ENCODE measurements at regions not wholly inside any gene's neighbourhood (a gene's known extent, or its start where the extent isn't known, plus 50 kb on each side); places are given as distances from the start of the nearest gene placed in this dataset.

DNA sequence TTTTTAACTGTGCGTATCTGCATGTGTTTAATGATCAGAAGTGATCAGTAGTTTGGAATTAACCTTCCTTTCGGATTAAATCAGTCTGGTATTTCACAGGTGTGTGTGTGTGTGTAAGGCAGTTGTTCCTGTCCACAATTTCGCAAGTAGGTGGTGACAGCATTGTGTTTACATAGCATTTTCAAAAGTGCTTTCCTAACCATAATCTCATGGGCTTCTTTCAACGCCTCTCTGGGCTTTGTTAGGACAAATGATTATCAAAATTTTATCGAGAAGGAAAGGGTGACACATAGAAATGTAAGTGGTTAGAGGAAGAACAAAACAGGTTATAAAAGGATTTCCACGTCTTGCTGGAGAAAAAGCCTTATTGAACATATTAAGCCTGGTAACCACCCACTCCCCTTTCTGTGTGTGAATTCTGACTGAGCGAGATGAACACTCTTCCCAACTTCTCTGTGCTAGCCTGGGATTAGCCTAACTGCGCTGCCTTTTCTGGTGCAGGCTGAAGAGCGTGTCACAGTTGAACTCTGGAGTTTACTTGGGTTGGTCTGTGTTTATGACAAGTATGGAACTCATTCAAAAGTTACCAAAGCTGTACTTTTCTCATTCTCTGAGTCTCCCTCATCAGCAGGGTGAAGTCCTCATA is 292.3 kb upstream of the PITRM1 start:
- DNase-seq (ENCODE audit: low spot score): no peak

DNA sequence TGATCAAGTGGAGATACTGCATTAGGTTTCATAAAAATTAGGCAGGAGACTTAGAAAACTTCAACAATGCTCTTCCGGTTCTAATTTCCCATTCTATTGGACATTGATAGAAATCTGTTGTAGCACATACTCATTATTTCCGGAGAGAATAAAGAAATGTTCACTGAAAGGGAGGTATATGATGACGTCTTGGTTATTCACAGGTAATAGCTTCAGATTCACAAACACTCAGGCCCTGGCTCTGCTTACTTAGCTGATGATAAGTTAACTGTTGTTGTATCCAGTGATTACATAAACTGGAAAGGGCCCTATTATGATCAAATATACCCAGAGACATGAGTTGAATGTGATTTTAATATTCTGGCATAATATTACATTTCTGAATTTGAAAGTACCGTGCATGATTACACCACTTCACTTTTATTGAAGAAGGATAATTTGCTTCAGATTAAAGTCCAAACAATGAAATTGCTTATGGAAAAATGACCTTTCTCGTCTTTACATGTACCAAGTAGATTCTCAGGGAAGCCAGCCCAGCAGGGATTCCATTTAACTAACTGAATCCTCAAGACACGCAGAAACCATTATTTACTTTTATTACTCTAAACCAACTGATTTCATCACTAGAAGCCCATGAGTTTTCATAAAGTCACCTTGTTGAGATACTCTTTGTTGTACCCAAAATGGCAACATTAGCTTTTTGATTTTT is 288.0 kb upstream of the PITRM1 start:
- no peak for DNase-seq (ENCODE audit: low spot score)

- DNase-seq (ENCODE audit: low spot score): no peak
Measured at GRCh38 chr10:3455385-3456334, 283.1 kb upstream of the PITRM1 start.

DNA sequence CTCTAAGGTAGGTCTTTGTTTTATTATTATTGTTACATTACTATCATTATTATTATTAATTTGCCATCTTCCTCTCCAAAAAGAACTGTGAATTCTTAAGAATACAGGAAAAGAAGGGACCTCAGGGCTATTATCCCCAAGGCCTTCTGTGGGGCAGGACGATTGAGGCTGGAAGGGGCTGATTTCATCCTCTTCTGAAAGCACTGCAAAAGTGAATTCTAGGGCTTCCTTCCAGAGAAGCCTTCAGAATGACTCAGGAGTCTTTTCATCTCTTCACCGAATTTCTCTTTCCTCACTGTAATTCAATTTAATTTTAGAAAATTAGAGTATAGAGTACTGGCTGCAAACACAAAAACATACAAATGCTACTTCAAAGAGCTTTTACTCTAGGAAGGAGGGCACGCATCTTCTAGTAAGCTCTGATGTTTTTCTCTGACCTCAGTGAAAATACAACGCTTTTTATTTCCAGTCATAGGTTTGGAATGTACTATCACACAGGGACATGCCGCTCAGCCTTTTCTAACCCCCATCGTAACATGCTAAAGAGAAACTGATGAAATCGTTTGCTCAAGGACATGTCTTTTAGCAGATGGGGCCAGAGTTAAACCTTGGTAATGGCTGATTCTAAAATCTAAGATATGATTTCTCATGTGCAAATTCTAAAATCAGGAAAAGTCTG is 280.2 kb upstream of the PITRM1 start:
- no peak for DNase-seq (ENCODE audit: low spot score)

DNA sequence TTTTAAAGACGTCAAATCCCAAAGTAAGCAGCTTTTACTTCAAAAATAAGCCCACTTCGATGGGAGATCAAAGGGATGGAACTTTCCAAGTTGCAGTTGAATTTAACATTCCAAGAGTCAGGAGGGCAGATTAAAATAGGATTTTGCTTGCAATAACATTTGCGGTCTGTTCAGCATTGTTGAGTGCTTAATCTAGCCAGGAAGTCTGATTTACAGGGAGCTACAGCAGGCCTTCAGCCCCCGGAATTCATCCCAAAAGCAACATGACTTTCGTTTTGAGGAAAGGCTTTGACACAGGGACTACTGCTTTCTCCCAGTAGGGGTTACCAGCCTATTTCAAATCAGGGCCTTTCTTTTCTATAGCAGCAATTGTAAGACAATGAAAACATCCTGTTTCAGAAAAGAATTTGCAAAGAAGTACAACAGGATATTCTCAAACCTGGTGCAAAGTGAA is 279.6 kb upstream of the PITRM1 start:
- DNase-seq (ENCODE audit: low spot score): no peak

- DNase-seq (ENCODE audit: low spot score): no peak
Measured at GRCh38 chr10:3451516-3452172, 279.1 kb upstream of the PITRM1 start.

- DNase-seq (ENCODE audit: low spot score): no peak
Measured at GRCh38 chr10:3446221-3446620, 273.6 kb upstream of the PITRM1 start.

DNA sequence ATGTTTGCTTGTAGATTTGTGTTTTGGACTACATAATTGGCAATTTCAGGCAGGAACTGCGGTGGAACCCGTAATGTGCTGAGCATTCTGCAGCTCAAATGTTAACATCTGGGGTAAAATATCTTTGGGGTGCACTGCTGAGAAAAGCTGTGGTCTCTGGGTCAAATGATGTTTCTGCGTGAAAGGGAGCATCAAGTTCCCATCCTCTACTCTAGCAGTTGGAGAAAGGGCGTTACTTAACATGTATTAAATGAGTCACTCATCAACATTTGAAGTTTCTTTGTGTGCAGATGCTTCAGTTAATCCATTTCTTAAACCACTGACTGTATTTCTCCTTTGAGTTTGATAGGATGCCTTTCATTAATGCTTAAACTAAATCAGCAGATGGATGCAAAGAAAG is 273.1 kb upstream of the PITRM1 start:
- no peak for DNase-seq (ENCODE audit: low spot score)

- DNase-seq (ENCODE audit: low spot score): no peak
Measured at GRCh38 chr10:3442451-3442990, 269.9 kb upstream of the PITRM1 start.

DNA sequence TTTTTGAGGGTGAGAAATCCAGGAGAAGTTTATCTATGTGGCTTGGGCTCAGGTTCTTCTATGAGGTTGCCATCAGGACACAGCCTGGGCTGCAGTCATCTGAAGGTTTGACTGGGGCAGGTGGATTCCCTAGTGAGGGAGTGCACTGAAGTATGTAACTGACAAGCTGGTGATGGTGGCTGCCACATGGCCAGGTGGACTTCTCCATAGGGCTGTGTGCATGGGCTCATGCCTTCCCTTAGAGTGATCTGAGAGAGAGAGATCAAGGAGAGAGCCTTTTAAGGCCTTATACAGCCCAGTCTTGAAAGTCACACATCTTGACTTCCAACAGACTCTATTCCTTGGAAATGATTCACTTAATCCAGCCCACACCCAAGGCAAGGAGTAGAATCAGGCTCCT is 266.6 kb upstream of the PITRM1 start:
- DNase-seq (ENCODE audit: low spot score): no peak

DNA sequence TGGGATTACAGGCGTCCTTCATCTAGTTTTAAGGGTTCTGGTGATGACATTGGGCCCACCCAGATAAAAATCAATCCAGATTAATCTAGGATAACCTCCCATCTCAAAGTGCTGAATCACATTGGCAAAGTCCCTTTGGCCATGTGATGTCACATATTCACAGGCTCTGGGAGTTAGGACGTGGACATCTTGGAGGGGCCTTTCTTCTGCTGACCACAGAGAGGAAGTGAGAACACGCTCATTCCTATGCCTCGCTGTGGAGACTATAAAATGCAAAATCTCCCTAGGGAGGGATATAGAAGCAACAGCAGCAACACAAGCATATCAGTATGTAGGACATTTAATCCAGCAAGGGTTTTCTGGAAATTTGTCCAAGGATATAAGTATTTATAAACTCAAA is 266.0 kb upstream of the PITRM1 start:
- no peak for DNase-seq (ENCODE audit: low spot score)

DNA sequence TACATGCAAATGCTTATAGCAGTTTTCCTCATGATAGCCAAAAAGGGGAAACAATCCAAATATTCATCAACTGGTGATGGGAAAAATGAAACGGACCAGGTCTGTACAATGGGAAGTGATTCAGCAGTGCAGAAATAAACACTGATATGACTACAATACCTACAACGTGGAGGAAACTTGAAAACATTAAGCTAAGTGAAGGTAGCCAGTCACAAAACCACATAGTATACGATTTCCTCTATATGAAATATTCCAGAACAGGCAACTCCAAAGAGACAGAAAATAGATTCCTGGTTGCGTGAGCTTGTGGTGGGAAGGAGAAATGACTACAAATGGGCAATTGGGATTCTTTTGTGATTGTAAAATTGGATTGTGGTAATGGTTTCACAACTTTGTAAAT is 263.1 kb upstream of the PITRM1 start:
- DNase-seq (ENCODE audit: low spot score): no peak

DNA sequence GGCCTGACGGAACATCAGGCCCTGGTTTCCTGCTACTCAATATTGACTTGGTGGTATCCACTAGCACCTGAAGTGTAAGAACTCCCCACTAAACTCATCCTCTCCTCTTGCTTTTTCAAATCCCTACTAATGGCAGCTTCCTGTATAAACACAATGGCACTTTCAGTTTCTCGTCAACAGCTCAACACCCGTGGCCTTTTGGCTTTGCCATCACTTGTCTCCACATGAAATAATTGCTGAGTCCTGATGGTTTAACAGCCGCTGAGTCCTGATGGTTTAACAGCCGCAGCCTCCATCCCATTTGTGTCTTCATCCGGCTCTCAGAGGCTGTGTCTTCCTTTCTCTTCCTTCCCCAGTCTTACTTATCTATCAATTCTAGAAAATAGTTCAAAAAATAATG is 261.4 kb upstream of the PITRM1 start:
- no peak for DNase-seq (ENCODE audit: low spot score)

GRCh38 chr10:3433131-3433530 is 260.5 kb upstream of the PITRM1 start:
- no peak for DNase-seq (ENCODE audit: low spot score)

DNA sequence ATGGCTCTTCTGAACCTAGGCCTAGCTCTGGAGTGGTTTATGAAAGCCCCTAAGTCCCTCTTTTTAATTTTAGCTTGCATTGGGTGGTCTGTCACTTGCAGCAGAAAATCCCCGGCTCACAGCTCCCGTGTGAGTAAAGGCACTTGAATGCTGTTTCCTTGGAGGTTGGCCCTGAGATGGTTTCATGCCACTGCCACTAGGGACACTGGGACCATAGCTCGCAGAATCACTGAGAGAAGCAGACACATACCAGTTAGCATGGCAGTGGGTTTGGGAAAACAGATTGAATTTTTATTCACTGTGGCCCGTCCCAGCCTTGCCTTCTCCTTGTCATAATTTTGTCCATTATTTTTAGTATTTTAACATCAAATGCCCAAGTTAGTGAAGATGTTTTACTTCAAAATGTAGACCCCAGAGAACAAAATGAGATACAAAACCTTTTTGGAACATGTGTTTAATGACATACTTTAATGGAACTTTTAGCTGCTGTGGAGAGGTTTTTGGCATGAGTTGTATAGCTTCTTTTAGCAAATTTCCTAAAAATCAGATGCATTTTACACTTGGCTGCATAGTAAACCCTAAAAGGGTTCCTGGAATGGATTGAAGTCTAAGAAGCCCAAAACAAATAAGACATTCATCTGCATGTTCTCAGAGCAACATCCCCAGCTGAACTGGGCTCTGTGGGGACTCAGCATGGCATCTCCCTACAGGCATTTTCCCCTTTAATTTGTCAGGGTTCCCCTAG is 259.7 kb upstream of the PITRM1 start:
- DNase-seq (ENCODE audit: low spot score): no peak

GRCh38 chr10:3430501-3430900 is 257.9 kb upstream of the PITRM1 start:
- DNase-seq (ENCODE audit: low spot score): no peak

GRCh38 chr10:3429676-3430075 is 257.1 kb upstream of the PITRM1 start:
- DNase-seq (ENCODE audit: low spot score): no peak

GRCh38 chr10:3428826-3429225 is 256.2 kb upstream of the PITRM1 start:
- no peak for DNase-seq (ENCODE audit: low spot score)

DNA sequence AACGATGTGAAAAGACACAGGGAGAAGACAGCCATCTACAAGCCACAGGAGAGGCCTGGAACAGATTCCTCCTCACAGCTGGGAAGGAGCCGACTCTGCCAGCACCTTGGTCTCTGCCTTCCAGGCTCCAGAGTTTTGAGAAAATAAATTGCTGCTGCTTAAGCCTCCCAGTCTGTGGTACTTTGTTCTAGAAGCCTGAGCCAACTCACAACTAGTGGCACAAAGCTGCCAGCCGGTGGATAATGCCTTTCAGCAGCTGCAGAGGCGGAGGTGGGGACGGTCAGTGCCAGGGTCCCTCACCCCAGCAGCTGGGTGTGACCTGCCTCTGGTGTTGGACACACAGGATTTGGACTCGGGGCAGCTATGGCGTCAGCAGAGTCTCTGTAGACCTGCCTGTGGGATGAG is 255.4 kb upstream of the PITRM1 start:
- no peak for DNase-seq (ENCODE audit: low spot score)

- DNase-seq (ENCODE audit: low spot score): no peak
Measured at GRCh38 chr10:3427347-3427746, 254.8 kb upstream of the PITRM1 start.

All from NAMALWA (cell line).